ENCODE measurements at regions not wholly inside any gene's neighbourhood (a gene's known extent, or its start where the extent isn't known, plus 50 kb on each side); places are given as distances from the start of the nearest gene placed in this dataset.

- 17% methylated on average over 3 of the region's 3 CpGs for WGBS (ENCODE audit: low lambda C conversion rate)
- Histone ChIP-seq H3K9me3 (0 out of 2 replicates have a peak, but pooled peaks cover 5% of the 10 kb centered on the region), H2AFZ (ENCODE audit: low read depth) (no peak overlapping the region), H3K36me3 (replicated peaks in 1 of 2; ENCODE audit: control insufficient read depth in 1 of 2, insufficient read depth in 2 of 2, low read length in 1 of 2) (no peaks in the 10 kb centered on the region), H3K27ac (ENCODE audit: low read depth in 2 of 2, low read length in 1 of 2) (no peak overlapping the region), H4K20me1 (ENCODE audit: insufficient read depth) (no peaks in the 10 kb centered on the region), H3K79me2 (ENCODE audit: insufficient read depth) (no peaks in the 10 kb centered on the region), H3K27me3 (ENCODE audit: insufficient read depth) (no peaks in the 10 kb centered on the region), H3F3A (replicated peaks; ENCODE audit: insufficient read depth) (no peaks in the 10 kb centered on the region), H3K4me3 (ENCODE audit: low read depth in 2 of 2, low read length in 1 of 2) (no peak overlapping the region), H3K9me2 (0 out of 2 replicates have a peak, but pooled peaks cover 6% of the 10 kb centered on the region), H3K4me1 (ENCODE audit: control insufficient read depth in 1 of 2, insufficient read depth in 2 of 2, low read depth in 1 of 2, low read length in 1 of 2) (no peaks in the 10 kb centered on the region), H3K9ac (no peak overlapping the region), H3K4me2 (no peak overlapping the region)
- CTCF ChIA-PET: no interaction called here
- POLR2A ChIA-PET: no interaction called here
- DNase-seq: no peak
- TF ChIP-seq POLR2AphosphoS5 (IDR thresholded peaks at IDR 0.05; ENCODE audit: low read depth, low read length) (no peak), TCF12 (IDR thresholded peaks at IDR 0.05) (no peak), EZH2phosphoT487 (IDR thresholded peaks at IDR 0.05; ENCODE audit: borderline replicate concordance, low read depth) (no peak), CTCF (IDR thresholded peaks at IDR 0.05) (no peak), USF2 (IDR thresholded peaks at IDR 0.05; ENCODE audit: borderline replicate concordance, low read depth, low read length) (no peak), MEF2A (IDR thresholded peaks at IDR 0.05; ENCODE audit: borderline replicate concordance, low read depth) (no peak), FOXJ3 (CRISPR knock-in tag; IDR thresholded peaks at IDR 0.05) (no peak), GABPA (IDR thresholded peaks at IDR 0.05; ENCODE audit: low read depth) (no peak), REST (IDR thresholded peaks at IDR 0.05; ENCODE audit: low read depth, low read length) (no peak), TEAD4 (IDR thresholded peaks at IDR 0.05; ENCODE audit: borderline replicate concordance, insufficient read depth) (no peak), ZBTB33 (IDR thresholded peaks at IDR 0.05; ENCODE audit: borderline replicate concordance, low read depth) (no peak), FOXM1 (IDR thresholded peaks at IDR 0.05; ENCODE audit: low read depth) (no peak), NRF1 (IDR thresholded peaks at IDR 0.05; ENCODE audit: low read depth, low read length) (no peak), RCOR1 (IDR thresholded peaks at IDR 0.05; ENCODE audit: low read length) (no peak), SIN3A (IDR thresholded peaks at IDR 0.05; ENCODE audit: borderline replicate concordance, low read depth, low read length) (no peak), CHD2 (IDR thresholded peaks at IDR 0.05; ENCODE audit: low read length, partially characterized antibody) (no peak)
- TF ChIP-seq, protein P1, sequence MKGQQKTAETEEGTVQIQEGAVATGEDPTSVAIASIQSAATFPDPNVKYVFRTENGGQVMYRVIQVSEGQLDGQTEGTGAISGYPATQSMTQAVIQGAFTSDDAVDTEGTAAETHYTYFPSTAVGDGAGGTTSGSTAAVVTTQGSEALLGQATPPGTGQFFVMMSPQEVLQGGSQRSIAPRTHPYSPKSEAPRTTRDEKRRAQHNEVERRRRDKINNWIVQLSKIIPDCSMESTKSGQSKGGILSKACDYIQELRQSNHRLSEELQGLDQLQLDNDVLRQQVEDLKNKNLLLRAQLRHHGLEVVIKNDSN (IDR thresholded peaks at IDR 0.05; ENCODE audit: borderline replicate concordance, low read depth): no peak
Observed at GRCh38 chr20:7004801-7005200, 237.3 kb downstream of the BMP2 start.
